Large intestine (tissue), 3 donors: ENCODE measurements at regions not wholly inside any gene's neighbourhood (a gene's known extent, or its start where the extent isn't known, plus 50 kb on each side); places are given as distances from the start of the nearest gene placed in this dataset.

Source experiments
- DNase-seq, 2 donors: peaks; one replicate each; pipeline versions ENCODE4 v3.0.0 to v3.0.0-alpha.2; 2013
- H3K27ac ChIP-seq: one replicate; pipeline ENCODE4 v1.5.1; 2013; ENCODE audit warnings: low read length
- H3K27me3 ChIP-seq: 2 replicates; pipeline ENCODE4 v1.6.1; 2013; ENCODE audit warnings: low read length; ENCODE audit not compliant: control insufficient read depth, insufficient read depth
- H3K36me3 ChIP-seq: 2 replicates; pipeline ENCODE4 v1.6.1; 2013; ENCODE audit warnings: low read length; ENCODE audit not compliant: control insufficient read depth, insufficient read depth
- H3K4me1 ChIP-seq: one replicate; pipeline ENCODE4 v1.6.1; 2013; ENCODE audit warnings: low read length; ENCODE audit not compliant: control insufficient read depth, insufficient read depth
- H3K4me3 ChIP-seq: one replicate; pipeline ENCODE4 v1.5.1; 2013; ENCODE audit warnings: low read length
- H3K9me3 ChIP-seq: one replicate; pipeline ENCODE4 v1.6.1; 2013; ENCODE audit warnings: mild to moderate bottlenecking, low read depth, low read length, moderate library complexity; ENCODE audit not compliant: control insufficient read depth
- WGBS: methylation state at CpG from one replicate; pipeline ENCODE4 v1.1.5; 2013; ENCODE audit warnings: low lambda C conversion rate; ENCODE audit not compliant: insufficient coverage; 5-methylcytosine and 5-hydroxymethylcytosine counted together

DNA sequence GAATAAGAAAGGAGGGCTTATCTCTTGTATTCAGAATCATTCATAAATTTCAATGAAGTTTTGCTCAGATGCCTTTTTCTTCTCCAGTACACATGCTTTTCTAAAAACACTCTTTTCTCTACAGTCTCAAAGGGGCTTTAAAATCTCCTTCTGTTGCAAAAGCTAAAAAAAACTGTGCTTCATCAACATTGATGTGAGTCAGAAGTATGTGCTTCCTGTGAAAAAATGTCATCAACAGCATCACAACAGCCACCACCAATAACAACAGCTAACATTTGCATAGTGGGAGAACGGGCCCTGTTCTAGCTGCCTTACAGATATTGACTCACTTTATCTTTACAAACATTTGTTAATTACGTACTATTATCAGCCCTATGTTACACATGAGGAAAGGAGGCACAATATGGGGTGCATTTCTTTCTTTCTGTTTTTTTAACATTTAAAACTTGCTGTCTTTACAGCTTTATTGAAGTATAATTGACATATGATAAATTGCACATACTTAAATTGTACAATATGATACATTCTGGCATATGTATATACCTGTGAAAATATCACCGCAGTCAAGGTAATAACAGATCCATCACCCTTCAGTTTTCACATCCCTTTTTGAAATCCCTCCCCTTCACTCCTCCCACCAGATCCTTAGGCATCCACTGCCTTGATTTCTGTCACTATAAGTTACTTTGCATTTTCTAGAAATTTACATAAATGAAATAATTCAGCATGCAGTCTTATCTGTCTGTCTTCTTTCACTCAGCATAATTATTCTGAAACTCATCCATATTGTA is 1605.4 kb upstream of the LRRTM3 start:
- H3K4me1 ChIP-seq, result no peaks in the 10 kb centered on the region
- WGBS, result 100% methylated on average over 1 of the region's 3 CpGs
- H3K4me3 ChIP-seq, result no peak overlapping the region

DNA sequence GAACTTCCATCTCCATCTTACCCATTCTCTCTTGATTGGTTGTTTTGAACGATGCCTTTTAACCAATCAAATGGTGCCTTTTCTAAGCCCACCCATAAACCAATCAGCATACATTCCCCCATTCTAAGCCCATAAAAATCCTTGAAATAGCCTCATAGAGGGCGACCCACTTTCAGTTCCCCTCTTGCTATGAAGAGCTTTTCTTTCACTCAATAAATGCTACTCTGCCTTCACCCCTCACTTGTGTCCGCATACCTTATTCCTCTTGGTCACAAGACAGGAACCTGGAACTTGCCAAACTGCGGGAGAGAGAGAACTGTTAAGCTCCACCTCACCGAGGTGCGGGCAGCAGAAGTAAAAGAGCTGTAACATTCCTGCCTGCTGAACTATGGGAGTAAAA is 1602.0 kb upstream of the LRRTM3 start:
- WGBS, result no CpG with 5 or more reads among the region's 6 CpGs
- Histone ChIP-seq H3K4me1 (no peaks in the 10 kb centered on the region), H3K9me3 (no peaks in the 10 kb centered on the region), H3K27me3 (no peaks in the 10 kb centered on the region), H3K36me3 (no peaks in the 10 kb centered on the region), H3K4me3 (no peak overlapping the region), H3K27ac (no peak overlapping the region)
- DNase-seq, result no peak

More for the DNA sequence above, 1605.4 kb upstream of the LRRTM3 start:
- Histone ChIP-seq H3K9me3 (no peaks in the 10 kb centered on the region), H3K27me3 (no peaks in the 10 kb centered on the region), H3K36me3 (no peaks in the 10 kb centered on the region), H3K27ac (no peak overlapping the region)
- no peak for DNase-seq

DNA sequence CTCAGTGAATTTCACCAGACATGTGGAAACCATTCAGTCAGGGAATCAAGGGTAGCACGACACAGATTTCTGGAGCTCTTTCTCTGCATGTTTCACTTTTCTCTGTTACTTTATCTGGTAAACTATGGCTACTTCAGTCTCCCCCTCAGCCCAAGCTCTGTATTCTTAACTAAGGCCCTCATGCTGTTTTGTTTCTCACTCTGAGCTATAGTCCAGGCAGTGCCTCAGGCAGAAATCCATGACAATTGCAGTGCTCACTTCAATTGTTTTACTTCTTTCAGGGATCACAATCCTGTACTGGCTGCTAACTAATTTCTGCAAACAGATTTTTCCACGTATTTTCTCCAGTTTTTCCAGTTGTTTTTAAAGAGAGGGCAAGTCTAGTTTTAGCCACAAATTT is 1599.9 kb upstream of the LRRTM3 start:
- DNase-seq, result no peak
- 56% methylated on average over 1 of the region's 2 CpGs for WGBS
- H3K36me3 ChIP-seq, result no peaks in the 10 kb centered on the region
- H3K4me1 ChIP-seq, result no peaks in the 10 kb centered on the region
- no peak overlapping the region for H3K27ac ChIP-seq
- no peaks in the 10 kb centered on the region for H3K27me3 ChIP-seq
- no peak overlapping the region for H3K4me3 ChIP-seq
- no peaks in the 10 kb centered on the region for H3K9me3 ChIP-seq

DNA sequence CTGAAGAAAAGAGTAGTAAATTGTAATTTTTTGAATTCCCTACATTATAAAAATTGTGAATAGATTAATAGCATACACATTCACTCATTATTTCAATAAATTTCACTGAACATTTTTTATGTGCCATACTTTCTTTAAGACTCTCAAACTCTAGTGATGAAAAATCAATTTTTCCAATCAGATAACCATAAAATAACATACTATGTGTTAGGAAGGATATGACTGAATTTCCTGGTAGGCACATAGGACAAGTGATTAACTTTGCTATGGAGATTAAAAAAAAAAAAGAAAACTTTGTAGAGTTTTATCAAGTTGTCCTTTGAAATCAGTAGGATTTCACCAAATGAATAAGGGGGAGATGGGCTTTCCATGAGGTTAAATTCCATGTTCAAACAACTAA is 1597.3 kb upstream of the LRRTM3 start:
- no peak overlapping the region for H3K27ac ChIP-seq
- no peak for DNase-seq

DNA sequence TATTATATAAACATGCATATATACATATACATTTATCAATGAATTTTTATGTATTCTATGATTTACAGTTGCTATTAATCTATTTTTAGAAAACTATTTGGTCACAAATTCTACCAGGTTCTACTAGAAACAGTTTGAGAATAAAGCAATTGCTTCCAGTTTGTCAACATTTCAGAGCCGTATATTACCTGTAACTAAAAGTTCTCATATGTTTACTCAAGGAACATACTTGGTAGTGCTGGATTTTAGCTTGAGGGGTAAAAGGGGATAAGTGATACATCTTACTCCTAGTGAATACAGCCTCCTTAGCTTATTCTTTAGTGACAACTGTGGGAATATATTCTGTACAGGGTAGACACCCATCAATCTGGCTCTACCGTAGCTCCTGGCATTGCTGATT is 1590.5 kb upstream of the LRRTM3 start:
- WGBS, result no CpG with 5 or more reads among the region's 2 CpGs
- Histone ChIP-seq H3K4me1 (no peaks in the 10 kb centered on the region), H3K27me3 (no peaks in the 10 kb centered on the region), H3K9me3 (no peaks in the 10 kb centered on the region), H3K4me3 (no peak overlapping the region), H3K36me3 (no peaks in the 10 kb centered on the region), H3K27ac (no peak overlapping the region)
- DNase-seq, result no peak

More for the DNA sequence above, 1597.3 kb upstream of the LRRTM3 start:
- H3K27me3 ChIP-seq, result no peaks in the 10 kb centered on the region
- H3K9me3 ChIP-seq, result no peaks in the 10 kb centered on the region
- H3K36me3 ChIP-seq, result no peaks in the 10 kb centered on the region
- no peaks in the 10 kb centered on the region for H3K4me1 ChIP-seq
- no peak overlapping the region for H3K4me3 ChIP-seq

DNA sequence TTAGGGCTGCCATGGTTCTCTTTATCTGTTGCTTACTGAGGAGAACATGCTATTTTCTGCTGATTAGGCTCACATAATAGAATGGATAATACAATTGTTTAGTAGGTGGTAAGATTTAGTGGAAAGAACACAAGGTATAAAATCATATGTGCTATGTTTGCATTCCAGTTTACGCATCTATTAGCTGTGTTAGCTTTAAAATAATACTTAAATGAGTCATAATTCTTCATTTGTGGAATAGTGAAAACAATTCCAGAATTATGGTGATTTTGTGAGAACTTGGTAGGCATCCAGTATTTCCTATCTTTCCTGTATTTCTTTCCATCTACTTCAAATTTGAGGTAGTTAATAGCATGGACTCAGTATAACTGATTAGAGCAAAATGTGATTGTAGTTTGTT is 1585.5 kb upstream of the LRRTM3 start:
- no peaks in the 10 kb centered on the region for H3K36me3 ChIP-seq
- DNase-seq, result no peak
- no peaks in the 10 kb centered on the region for H3K9me3 ChIP-seq
- no peaks in the 10 kb centered on the region for H3K4me1 ChIP-seq
- no peak overlapping the region for H3K27ac ChIP-seq
- no CpG with 5 or more reads among the region's 1 CpG for WGBS
- no peaks in the 10 kb centered on the region for H3K27me3 ChIP-seq
- no peak overlapping the region for H3K4me3 ChIP-seq

DNA sequence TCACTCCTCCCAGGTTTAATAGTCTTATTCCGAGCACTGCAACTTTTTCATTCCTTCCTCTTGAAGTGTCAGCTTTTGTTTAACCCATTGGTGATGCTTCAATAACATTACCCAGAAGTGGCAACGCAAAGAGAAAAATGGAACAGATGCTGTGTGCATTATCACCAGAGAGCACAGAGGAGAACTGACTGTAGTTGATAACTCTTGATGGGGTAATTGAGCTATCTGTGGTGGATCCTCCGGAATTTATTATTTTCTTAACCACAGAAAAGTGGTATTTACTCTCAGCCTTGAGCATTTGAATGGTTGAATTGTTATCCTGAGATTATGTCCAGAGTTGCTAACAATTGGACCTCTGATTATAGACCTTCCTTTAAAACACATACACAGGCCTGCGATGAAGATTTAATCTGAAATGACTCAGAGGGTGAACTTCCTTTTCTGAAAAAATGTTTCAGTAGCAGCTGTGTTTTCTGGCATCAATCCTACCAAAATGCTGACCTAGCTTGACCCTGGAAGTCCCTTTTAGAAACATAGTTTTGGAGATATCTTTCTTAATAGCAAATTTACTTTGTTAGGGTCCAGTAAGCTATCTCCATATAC is 1584.4 kb upstream of the LRRTM3 start:
- H3K36me3 ChIP-seq, result no peaks in the 10 kb centered on the region
- H3K4me3 ChIP-seq, result no peak overlapping the region
- DNase-seq, result no peak
- no peaks in the 10 kb centered on the region for H3K27me3 ChIP-seq
- H3K9me3 ChIP-seq, result no peaks in the 10 kb centered on the region
- H3K4me1 ChIP-seq, result no peaks in the 10 kb centered on the region
- no peak overlapping the region for H3K27ac ChIP-seq
- WGBS, result 80% methylated on average over 1 of the region's 4 CpGs

DNA sequence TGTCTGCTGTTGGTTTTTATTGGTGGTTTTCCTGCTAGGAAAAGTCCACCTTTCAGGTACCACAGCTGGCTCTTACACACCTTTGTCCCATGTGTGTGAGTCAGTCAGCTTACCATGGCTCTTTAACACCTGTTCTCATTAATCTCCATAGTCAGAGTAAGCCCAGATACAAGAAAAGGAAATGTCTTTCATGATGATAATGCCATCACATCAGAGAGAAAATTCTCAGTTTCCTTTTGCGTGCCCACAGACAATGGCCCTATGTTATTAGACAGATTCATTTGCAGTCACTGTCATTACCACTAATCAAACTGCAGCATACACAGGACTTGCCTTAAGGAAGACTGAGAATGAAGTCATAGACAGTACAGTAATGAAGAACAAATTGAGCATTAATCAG is 1583.6 kb upstream of the LRRTM3 start:
- Histone ChIP-seq H3K36me3 (no peaks in the 10 kb centered on the region), H3K4me1 (no peaks in the 10 kb centered on the region), H3K27me3 (no peaks in the 10 kb centered on the region), H3K4me3 (no peak overlapping the region), H3K27ac (no peak overlapping the region), H3K9me3 (no peaks in the 10 kb centered on the region)
- DNase-seq, result no peak
- no CpG with 5 or more reads among the region's 1 CpG for WGBS

DNA sequence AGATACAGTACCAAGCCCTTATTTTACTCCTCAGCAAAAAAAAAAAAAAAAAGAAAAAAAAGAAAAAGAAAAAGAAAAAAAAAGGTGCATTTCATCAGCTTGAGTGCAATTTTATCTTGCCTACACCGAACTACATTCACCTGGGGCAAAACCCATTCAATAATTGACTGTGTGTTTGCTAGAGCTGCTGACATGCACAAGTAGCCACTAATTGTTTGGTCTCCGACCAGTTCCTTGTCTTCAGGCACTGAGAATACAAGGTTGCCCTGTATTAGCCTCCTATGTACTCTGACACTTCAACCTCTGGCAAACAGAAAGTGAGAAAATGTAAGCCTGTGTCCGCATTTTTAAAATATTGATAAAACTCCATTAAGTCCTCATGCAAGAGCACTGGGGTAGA is 1579.4 kb upstream of the LRRTM3 start:
- no peaks in the 10 kb centered on the region for H3K27me3 ChIP-seq
- no peaks in the 10 kb centered on the region for H3K9me3 ChIP-seq
- H3K4me1 ChIP-seq, result no peaks in the 10 kb centered on the region
- H3K4me3 ChIP-seq, result no peak overlapping the region
- DNase-seq, result no peak
- H3K36me3 ChIP-seq, result no peaks in the 10 kb centered on the region
- WGBS, result no CpG with 5 or more reads among the region's 3 CpGs
- no peak overlapping the region for H3K27ac ChIP-seq

DNA sequence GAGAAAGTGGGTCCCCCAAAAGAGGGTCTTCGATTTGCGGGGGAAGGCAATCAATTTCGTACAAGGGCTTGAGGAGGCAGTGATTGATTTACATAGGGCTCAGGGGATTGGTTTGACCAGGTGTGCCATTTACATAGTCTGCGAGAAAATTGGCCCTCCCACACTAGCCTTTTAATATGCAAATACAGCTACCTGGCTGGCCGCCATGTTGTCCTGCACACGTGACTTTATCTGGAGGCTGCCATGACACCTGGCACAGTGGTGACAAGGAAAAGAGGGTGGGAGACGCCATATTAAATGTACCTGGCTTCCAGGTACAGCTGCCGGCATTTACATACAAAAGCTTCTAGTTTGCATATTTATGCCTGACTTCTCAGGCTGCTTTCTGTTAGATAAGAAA is 1577.2 kb upstream of the LRRTM3 start:
- H3K4me3 ChIP-seq, result no peak overlapping the region
- no peak for DNase-seq
- no peak overlapping the region for H3K27ac ChIP-seq
- H3K9me3 ChIP-seq, result no peaks in the 10 kb centered on the region
- no peaks in the 10 kb centered on the region for H3K27me3 ChIP-seq
- H3K36me3 ChIP-seq, result no peaks in the 10 kb centered on the region
- 96% methylated on average over 4 of the region's 8 CpGs for WGBS
- H3K4me1 ChIP-seq, result no peaks in the 10 kb centered on the region

DNA sequence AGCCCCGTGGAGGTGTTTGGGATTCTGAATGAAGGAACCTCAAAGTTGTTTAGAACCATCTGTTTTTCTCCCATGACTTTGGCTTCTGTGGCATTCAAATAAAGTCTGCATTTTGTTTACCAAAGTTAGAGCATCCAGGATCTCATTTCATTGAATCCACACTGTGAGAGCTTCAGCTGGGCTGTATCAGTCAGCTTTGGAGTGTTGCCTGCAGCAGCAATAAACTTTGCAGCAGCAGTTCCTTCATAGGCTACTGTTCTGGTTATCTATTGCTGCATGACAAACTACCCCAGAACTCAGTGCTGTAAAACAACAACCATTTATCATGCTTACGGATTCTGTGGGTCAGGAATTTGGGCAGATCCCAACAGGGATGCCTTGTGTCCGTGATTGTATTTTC is 1575.2 kb upstream of the LRRTM3 start:
- Histone ChIP-seq H3K4me1 (no peaks in the 10 kb centered on the region), H3K27me3 (no peaks in the 10 kb centered on the region), H3K36me3 (no peaks in the 10 kb centered on the region), H3K9me3 (no peaks in the 10 kb centered on the region), H3K4me3 (no peak overlapping the region), H3K27ac (no peak overlapping the region)
- no peak for DNase-seq
- no CpG with 5 or more reads among the region's 3 CpGs for WGBS
